G401 (cell line): ENCODE measurements at regions not wholly inside any gene's neighbourhood (a gene's known extent, or its start where the extent isn't known, plus 50 kb on each side); places are given as distances from the start of the nearest gene placed in this dataset.
"Not testable (repeated sequence)": the region's sequence is repeated elsewhere in the genome, so short reads cannot be mapped to it uniquely, and the experiment has no call there.

Experiments used
- DNase-seq: peaks from one replicate; pipeline ENCODE4 v3.0.0-alpha.2; 2015; ENCODE audit warnings: low spot score
- in situ Hi-C: cut with HindIII; loops from 2 replicates; pipeline ENCODE4 v1.10.0; 2016; ENCODE audit warnings: low sequenced_read_pairs, mixed read lengths

DNA sequence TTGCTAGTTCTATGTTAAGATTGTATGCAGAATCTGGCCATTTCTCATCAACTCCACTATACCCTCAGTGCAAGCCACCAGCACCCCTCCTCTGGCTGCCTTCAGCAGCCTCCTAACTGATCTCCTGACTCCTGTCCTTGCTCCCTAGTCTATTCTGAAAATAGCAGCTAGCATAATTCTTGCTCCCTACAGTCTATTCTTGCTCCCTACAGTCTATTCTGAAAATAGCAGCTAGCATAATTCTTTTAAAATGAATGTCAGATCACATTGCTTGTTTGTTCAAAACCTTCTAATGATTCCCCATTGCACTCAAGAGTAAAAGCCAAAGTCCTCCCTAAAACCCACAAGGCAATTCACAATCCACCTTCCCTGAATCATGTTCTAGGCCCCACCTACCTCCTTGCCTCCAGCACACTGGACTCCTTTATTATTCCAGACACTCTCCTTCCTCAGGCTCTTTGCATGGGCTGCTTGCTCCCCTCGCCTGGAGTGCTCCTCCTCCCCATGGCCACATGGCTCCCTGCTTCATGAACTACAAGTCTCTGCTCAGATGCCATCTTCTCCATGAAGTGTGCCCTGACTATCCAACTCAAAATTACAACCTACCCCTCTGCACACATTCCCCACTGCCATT lies 164.2 kb upstream of the TNFAIP3 start:
- no peak for DNase-seq
- in situ Hi-C loops, result no loop called here

DNA sequence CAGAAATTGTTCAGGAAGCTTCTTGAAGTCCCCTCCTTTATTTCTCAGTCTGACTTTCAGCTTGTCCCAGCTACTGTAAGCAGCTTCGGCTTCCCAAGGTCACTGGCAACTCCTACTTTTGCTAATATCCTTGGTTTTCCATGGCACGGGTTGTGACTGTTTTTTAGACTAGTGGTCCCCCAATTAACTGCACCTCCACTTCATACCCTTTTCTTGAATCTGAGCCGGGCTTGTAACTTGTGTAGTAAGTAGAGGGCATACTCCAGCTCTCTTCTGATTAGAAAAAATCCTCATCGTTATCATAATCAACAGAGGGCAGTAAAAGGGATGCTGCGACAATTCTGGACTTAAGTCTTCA lies 162.3 kb upstream of the TNFAIP3 start:
- in situ Hi-C loops, result no loop called here
- DNase-seq, result no peak

DNA sequence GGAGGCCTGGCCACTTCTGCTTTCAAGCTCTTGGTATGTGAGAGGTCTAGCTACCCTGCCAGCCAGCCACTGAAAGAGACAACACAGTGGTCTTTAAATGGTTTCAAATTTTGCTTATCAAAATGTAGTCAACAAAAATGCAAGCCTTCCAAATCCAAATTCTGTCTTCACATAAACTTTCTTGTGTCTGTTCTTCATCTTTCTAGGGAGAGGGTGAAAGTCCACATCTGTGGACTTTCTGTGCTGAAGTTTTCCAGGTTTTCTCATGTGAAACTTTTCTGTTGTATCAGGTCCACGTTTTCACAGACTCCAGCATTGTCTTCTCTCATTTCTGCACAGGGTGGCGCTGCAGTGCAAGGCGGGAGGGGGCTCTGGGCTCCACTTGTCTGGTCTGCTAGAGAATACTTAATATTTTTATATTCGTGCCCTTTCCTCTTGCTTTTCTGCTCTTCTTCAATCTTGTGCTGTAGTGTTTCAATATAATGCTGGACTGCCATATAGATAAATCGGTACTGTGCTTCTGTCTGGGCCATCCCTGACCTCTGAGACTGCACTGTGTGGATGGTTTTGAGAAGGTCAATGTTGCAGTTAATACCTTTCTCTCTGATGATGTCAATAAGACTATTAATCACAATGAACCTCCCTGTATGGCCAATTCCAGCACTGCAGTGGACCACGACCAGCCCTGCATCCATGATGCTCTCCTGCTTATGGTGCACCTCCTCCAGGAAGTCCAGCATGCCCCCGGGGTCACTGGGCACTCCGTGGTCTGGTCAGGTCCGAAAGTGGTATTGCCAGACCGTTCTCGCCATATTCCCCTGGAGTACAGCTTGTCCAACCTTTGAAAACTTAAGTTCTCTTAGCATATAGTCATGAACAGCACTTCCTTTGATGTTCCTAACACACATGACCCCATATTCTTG lies 161.6 kb upstream of the TNFAIP3 start:
- in situ Hi-C loops, result no loop called here
- no peak for DNase-seq

- in situ Hi-C loops, result no loop called here
- DNase-seq, result no peak
These were observed 160.8 kb upstream of the TNFAIP3 start for GRCh38 chr6:137706083-137706750.

GRCh38 chr6:137707038-137707589 lies 159.9 kb upstream of the TNFAIP3 start:
- DNase-seq, result no peak
- in situ Hi-C loops, result no loop called here

GRCh38 chr6:137707590-137708360 lies 159.3 kb upstream of the TNFAIP3 start:
- in situ Hi-C loops, result no loop called here
- peak; percentile 59 for DNase-seq

GRCh38 chr6:137708481-137708880 lies 158.6 kb upstream of the TNFAIP3 start:
- in situ Hi-C loops, result no loop called here
- DNase-seq, result no peak

DNA sequence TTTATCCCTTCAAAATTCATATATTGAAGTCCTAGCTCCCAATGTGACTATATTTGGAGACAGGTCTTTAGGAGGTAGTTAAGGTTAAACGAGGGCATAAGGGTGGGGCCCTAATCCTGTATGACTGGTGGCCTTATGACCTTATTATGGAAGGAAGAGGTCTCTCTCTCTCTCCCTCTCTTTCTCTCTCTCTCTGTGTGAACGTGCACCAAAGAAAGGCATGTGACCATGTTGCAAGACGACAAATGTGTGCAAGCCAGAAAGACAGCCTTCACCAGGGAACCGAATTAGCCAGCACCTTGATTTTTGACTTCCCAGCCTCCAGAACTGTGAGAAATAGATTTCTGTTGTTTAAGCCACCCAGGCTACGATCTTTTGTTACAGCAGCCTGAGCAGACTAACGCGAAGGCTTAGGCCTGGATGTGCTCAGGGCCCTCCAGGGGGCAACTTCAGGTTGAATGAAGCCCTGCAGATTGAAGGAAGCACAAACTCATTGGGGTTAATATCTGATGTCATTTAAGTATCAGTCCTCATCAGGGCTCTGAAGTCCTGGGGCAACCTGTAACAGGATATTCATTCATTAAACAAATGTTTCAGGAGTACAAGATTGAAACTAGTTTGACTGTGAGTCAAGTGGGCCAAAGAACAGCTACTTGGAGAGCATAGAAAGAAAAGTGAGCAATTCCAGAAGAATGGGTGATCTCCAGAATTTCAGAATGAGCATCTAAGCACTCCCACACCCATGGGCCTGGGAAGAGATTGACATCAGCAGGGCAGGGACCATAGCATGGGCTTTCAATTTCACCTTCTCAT lies 157.4 kb upstream of the TNFAIP3 start:
- in situ Hi-C loops, result no loop called here
- DNase-seq, result no peak

- in situ Hi-C loops, result no loop called here
These were observed 155.1 kb upstream of the TNFAIP3 start for GRCh38 chr6:137711972-137712371.

GRCh38 chr6:137712587-137712986 lies 154.5 kb upstream of the TNFAIP3 start:
- in situ Hi-C loops, result no loop called here
- DNase-seq, result no peak

More at GRCh38 chr6:137711972-137712371, 155.1 kb upstream of the TNFAIP3 start:
- no peak for DNase-seq

- DNase-seq, result no peak
- in situ Hi-C loops, result no loop called here
These were observed 151.4 kb upstream of the TNFAIP3 start for GRCh38 chr6:137715589-137716045.

DNA sequence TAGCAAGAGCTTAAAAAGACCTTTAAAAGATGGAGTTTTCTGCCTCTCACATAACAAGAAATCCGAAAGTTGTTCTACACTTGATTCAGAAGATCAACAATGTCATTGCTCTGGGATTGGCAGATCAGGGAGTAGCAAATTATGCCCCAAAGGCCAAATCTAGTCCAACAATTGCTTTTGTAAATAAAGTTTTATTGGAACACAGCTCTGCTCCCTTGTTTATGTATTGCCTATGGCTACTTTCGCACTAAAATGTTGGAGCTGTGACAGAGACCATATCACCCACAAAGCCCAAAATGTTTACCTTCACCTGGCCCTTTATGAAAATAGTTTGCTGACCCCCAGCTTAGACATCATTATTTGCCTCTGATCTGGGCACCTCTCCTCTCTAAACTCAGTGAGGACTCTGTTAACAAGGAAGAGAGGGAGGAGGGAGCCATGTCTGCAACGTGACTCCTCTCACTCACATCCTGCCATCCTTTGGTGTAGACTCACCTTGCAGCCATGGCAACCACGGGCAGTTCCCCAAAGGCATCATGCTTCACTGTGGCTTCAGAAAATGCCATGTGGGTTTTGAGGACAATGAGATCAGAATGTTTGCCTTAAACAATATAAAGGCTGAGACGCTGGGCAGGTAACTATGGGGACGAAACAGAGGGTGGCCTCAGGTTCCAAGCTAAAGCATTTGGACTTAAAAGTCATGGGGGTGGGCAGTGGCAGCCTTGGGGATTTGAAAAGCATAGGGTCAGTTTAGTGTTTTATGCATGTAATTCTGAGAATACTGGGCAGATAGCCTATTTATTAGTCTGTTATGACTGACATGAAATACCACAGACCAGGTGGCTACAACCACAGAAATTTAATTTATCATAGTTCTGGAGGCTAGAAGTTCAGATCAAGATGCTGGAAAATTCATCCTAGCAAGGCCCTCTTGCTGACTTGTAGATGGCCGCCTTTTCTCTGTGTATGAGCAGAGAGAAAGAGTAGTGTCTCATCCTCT lies 149.7 kb upstream of the TNFAIP3 start:
- no peak for DNase-seq
- in situ Hi-C loops, result no loop called here

DNA sequence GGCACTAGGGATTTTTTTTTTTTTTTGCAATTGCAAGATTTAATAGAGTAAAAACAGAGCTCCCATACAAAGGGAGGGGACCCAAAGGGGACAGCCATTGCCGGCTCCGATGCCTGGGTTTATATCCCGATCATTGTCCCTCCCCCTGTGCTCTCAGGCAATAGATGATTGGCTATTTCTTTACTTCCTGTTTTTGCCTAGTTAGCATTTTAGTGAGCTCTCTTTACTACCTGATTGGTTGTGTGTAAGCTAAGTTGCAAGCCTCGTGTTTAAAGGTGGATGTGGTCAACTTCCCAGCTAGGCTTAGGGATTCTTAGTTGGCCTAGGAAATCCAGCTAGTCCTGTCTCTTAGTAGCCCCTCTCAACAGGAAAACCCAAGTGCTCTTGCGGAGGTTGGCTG lies 148.2 kb upstream of the TNFAIP3 start:
- DNase-seq, in situ Hi-C loops: not testable (repeated sequence)

- DNase-seq, result no peak
- in situ Hi-C loops, result no loop called here
These were observed 144.2 kb upstream of the TNFAIP3 start for GRCh38 chr6:137722749-137723272.

- no peak for DNase-seq
These were observed 143.6 kb upstream of the TNFAIP3 start for GRCh38 chr6:137723273-137724017.

GRCh38 chr6:137724018-137724403 lies 143.0 kb upstream of the TNFAIP3 start:
- DNase-seq, result no peak
- in situ Hi-C loops, result no loop called here

More at GRCh38 chr6:137723273-137724017, 143.6 kb upstream of the TNFAIP3 start:
- in situ Hi-C loops, result no loop called here
